Parathyroid adenoma (tissue), 2 donors: ENCODE measurements at regions not wholly inside any gene's neighbourhood (a gene's known extent, or its start where the extent isn't known, plus 50 kb on each side); places are given as distances from the start of the nearest gene placed in this dataset.

Experiments used
- H2AFZ ChIP-seq: fragments of 300-600 bp; sonication (generic); one replicate; pipeline ENCODE4 v1.7.0; 2017; ENCODE audit warnings: antibody characterized with exemption, mild to moderate bottlenecking
- H3K27ac ChIP-seq: fragments of 300-600 bp; sonication (generic); one replicate; pipeline ENCODE4 v1.7.0; 2017
- H3K27me3 ChIP-seq: fragments of 300-600 bp; sonication (generic); one replicate; pipeline ENCODE4 v1.7.0; 2017; ENCODE audit warnings: low read length; ENCODE audit not compliant: control insufficient read depth, insufficient read depth
- H3K36me3 ChIP-seq: fragments of 300-600 bp; sonication (generic); one replicate; pipeline ENCODE4 v1.7.0; 2017; ENCODE audit warnings: low read length; ENCODE audit not compliant: control insufficient read depth, insufficient read depth
- H3K4me1 ChIP-seq: fragments of 300-600 bp; sonication (generic); one replicate; pipeline ENCODE4 v1.7.0; 2017; ENCODE audit warnings: control low read depth
- H3K4me2 ChIP-seq: fragments of 300-600 bp; sonication (generic); one replicate; pipeline ENCODE4 v1.7.0; 2017; ENCODE audit warnings: low read length
- H3K4me3 ChIP-seq: fragments of 300-600 bp; sonication (generic); one replicate; pipeline ENCODE4 v1.7.0; 2017; ENCODE audit warnings: low read depth, low read length
- H3K79me2 ChIP-seq: fragments of 300-600 bp; sonication (generic); one replicate; pipeline ENCODE4 v1.7.0; 2017; ENCODE audit warnings: control low read depth
- H3K9ac ChIP-seq: fragments of 300-600 bp; sonication (generic); one replicate; pipeline ENCODE4 v1.7.0; 2017; ENCODE audit warnings: mild to moderate bottlenecking
- H3K9me3 ChIP-seq: fragments of 300-600 bp; sonication (generic); one replicate; pipeline ENCODE4 v1.7.0; 2017; ENCODE audit warnings: low read length; ENCODE audit not compliant: control insufficient read depth
- TF ChIP-seq, protein P1 (sequence below): fragments of 300-600 bp; sonication (generic); IDR thresholded peaks from one replicate; pipeline ENCODE4 v1.7.0; 2017; ENCODE audit warnings: antibody characterized with exemption, mild to moderate bottlenecking
- donor health status: primary hyperparathyroidism.

- no peaks in the 10 kb centered on the region for H3K79me2 ChIP-seq
- H3K4me1 ChIP-seq: no peaks in the 10 kb centered on the region
- H3K27ac ChIP-seq: no peak overlapping the region
- H3K36me3 ChIP-seq: no peaks in the 10 kb centered on the region
- H3K9ac ChIP-seq: no peak overlapping the region
- no peak overlapping the region for H3K4me2 ChIP-seq
- H3K27me3 ChIP-seq: no peaks in the 10 kb centered on the region
- H3K9me3 ChIP-seq: no peaks in the 10 kb centered on the region
- H2AFZ ChIP-seq: no peak overlapping the region
- TF ChIP-seq, protein P1, sequence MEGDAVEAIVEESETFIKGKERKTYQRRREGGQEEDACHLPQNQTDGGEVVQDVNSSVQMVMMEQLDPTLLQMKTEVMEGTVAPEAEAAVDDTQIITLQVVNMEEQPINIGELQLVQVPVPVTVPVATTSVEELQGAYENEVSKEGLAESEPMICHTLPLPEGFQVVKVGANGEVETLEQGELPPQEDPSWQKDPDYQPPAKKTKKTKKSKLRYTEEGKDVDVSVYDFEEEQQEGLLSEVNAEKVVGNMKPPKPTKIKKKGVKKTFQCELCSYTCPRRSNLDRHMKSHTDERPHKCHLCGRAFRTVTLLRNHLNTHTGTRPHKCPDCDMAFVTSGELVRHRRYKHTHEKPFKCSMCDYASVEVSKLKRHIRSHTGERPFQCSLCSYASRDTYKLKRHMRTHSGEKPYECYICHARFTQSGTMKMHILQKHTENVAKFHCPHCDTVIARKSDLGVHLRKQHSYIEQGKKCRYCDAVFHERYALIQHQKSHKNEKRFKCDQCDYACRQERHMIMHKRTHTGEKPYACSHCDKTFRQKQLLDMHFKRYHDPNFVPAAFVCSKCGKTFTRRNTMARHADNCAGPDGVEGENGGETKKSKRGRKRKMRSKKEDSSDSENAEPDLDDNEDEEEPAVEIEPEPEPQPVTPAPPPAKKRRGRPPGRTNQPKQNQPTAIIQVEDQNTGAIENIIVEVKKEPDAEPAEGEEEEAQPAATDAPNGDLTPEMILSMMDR: no peak
- no peak overlapping the region for H3K4me3 ChIP-seq
These were observed 415.5 kb upstream of the ARPP21 start for GRCh38 chr3:35223632-35224394.

GRCh38 chr3:35224565-35225295, 414.6 kb upstream of the ARPP21 start:
- H3K27ac ChIP-seq: no peak overlapping the region
- H3K36me3 ChIP-seq: no peaks in the 10 kb centered on the region
- no peaks in the 10 kb centered on the region for H3K79me2 ChIP-seq
- no peaks in the 10 kb centered on the region for H3K4me1 ChIP-seq
- no peak overlapping the region for H3K9ac ChIP-seq
- H3K27me3 ChIP-seq: no peaks in the 10 kb centered on the region
- no peak overlapping the region for H3K4me2 ChIP-seq
- no peak overlapping the region for H3K4me3 ChIP-seq
- TF ChIP-seq, protein P1: no peak
- no peak overlapping the region for H2AFZ ChIP-seq
- no peaks in the 10 kb centered on the region for H3K9me3 ChIP-seq

- Histone ChIP-seq H3K9ac (no peak overlapping the region), H3K36me3 (no peaks in the 10 kb centered on the region), H2AFZ (no peak overlapping the region), H3K27me3 (no peaks in the 10 kb centered on the region), H3K4me3 (no peak overlapping the region), H3K79me2 (no peaks in the 10 kb centered on the region), H3K4me1 (no peaks in the 10 kb centered on the region), H3K27ac (no peak overlapping the region), H3K4me2 (no peak overlapping the region), H3K9me3 (no peaks in the 10 kb centered on the region)
- TF ChIP-seq, protein P1: no peak
These were observed 398.1 kb upstream of the ARPP21 start for GRCh38 chr3:35241236-35241635.

DNA sequence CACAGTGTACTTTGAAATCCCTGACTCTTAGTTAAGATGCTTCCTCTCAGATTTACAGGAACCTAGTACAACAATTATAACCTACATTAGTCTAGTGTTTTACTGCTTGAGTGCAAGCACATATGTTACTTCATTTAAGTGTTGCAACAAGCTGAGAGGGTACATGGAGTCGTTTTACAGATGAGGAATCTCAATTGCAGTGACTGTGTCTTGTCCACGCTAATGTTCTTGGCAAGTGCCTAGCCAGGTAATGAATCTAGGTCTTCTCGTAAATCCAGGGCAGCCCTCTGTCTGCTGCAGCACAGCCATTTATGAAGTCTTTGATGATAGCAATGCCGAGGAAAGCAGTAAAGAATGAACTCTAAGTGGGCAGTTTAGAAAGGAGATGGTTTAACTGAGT, 384.4 kb upstream of the ARPP21 start:
- H3K27me3 ChIP-seq: no peaks in the 10 kb centered on the region
- H3K79me2 ChIP-seq: no peaks in the 10 kb centered on the region
- H3K36me3 ChIP-seq: no peaks in the 10 kb centered on the region
- H3K4me3 ChIP-seq: no peak overlapping the region
- no peaks in the 10 kb centered on the region for H3K9me3 ChIP-seq
- TF ChIP-seq, protein P1: no peak
- H2AFZ ChIP-seq: no peak overlapping the region
- H3K4me2 ChIP-seq: no peak overlapping the region
- H3K4me1 ChIP-seq: no peaks in the 10 kb centered on the region
- no peak overlapping the region for H3K9ac ChIP-seq
- H3K27ac ChIP-seq: no peak overlapping the region
